Mammary epithelial cell (primary cell): ENCODE measurements at regions not wholly inside any gene's neighbourhood (a gene's known extent, or its start where the extent isn't known, plus 50 kb on each side); places are given as distances from the start of the nearest gene placed in this dataset.

Experiments used
- CTCF ChIP-seq, 2 donors: IDR thresholded peaks in 1 of 2; conservative IDR thresholded peaks in 1 of 2; 2 replicates each; pipeline ENCODE4 v1.5.1; 2011 to 2012; ENCODE audit warnings: inconsistent platforms in 2 of 2, low read length in 2 of 2, mild to moderate bottlenecking in 2 of 2, control low read depth in 1 of 2, low read depth in 1 of 2; ENCODE audit not compliant: insufficient read depth in 1 of 2; ENCODE audit errors: extremely low read depth in 1 of 2
- EZH2 ChIP-seq: IDR thresholded peaks from 2 replicates; pipeline ENCODE4 v1.6.1; 2012; ENCODE audit warnings: low read length, inconsistent platforms, borderline replicate concordance

- TF ChIP-seq CTCF (conservative IDR thresholded peaks at IDR 0.05 in 1 of 2, IDR thresholded peaks at IDR 0.05 in 1 of 2; ENCODE audit: extremely low read depth in 1 of 2, insufficient read depth in 1 of 2, low read depth in 1 of 2, low read length in 2 of 2) (no peak), EZH2 (no peak)
Observed at GRCh38 chr13:44651209-44651608, 75.1 kb upstream of the TSC22D1 start.
